Stimulated activated CD8-positive, alpha-beta memory T cell treated with anti-CD3 and anti-CD28 coated beads, Interleukin-4, amount 100 ng/mL, for 48 hours (primary cell): ENCODE measurements at regions not wholly inside any gene's neighbourhood (a gene's known extent, or its start where the extent isn't known, plus 50 kb on each side); places are given as distances from the start of the nearest gene placed in this dataset.
"Not testable (repeated sequence)": the region's sequence is repeated elsewhere in the genome, so short reads cannot be mapped to it uniquely, and the experiment has no call there.

Experiments used
- DNase-seq: peaks from one replicate; pipeline ENCODE4 v3.0.0-alpha.2; 2020

DNA sequence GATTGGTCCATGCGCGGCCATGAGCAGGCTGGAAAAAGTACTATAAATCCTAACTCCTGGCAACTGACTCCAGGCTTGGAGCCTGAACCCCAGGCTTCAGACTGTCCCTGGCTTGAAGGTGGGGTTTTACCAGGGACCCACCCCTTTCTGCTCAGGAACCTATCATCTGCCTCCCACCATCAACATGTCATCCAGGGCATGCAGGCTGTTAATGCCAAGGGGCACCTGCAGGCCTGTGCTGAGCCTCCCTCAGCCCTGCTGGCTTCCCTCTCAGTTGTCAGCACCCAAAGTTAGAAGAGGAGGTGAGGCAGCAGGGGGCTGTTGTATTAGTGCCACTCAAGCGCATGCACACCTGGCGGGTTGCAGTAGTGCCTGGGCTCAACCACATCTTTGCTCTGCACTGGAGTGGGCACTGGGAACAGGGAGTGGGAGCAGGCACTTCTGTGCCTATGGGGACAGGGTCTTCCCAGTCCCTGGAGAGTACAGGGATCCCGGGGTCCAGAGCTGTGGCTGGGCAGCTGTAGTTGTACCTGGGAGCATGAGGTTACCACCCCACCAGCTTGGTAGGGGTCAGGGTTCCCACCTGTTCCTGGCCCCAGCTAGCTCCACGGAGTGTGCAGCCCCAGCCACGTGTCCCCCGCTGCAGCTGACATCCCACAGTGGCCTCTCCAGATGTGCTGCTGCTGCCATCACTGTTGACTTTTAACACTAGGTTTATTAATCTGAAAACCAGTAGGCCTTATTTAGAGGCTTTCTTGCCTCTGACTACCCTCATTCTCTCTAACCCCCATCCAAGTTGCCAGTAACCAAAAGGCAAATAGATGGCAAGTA lies 306.2 kb upstream of the RIOK2 start:
- no peak for DNase-seq

DNA sequence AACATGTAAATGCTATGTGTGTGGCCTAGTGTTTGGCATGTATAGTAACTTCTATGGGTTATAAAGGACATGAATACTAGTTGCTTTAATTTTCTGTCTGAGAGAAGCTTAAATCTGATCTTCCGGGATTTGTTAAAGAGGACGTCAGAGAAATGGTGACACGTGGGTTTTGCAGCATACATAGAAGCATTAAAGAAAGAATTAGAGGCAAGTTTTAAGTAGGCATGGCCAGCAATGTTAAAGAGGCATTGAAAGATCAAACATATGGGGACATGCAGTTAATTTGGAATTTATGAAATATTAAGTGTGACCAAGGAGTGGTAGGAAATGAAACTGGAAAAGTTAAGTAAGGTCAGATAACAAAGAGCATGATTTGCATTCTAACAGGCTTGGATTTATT lies 311.4 kb upstream of the RIOK2 start:
- no peak for DNase-seq

DNA sequence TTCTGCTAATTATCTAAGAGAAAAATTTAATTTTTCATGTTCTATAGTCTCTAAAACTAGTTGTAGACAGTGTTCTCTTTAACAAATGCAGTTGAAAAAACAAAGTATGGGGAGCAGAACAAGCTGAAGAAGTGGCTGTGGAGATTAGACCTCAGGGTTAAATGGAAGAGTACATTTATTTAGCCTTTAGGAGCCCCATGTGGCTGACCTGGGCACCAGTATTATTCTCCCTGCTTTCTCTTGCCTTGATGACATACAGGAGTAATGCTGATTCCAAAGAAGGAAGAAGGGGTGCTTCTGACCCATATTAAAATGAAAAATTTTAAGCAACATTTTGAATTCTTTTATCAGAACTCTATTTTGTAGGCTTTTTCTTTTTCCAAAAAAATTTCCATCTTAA lies 312.3 kb upstream of the RIOK2 start:
- DNase-seq, result no peak

DNA sequence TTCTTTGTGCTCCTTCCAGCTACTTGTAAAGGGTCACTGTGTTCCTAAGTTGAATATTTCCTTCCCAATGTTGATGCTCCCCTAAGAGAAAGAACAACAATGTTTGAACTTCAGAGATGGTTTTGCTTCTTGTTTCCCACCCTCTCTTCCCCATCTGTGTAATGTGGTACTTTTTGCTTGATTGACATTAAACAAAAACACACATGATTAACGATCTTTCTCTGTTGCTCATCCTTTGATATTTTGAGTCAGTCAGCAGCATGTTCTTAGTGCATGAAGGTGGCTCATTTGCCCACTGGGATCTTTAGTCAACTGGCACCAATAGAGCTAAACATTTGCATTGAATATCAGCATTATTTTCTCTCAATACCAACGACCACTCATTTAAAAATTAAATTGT lies 313.0 kb upstream of the RIOK2 start:
- no peak for DNase-seq

DNA sequence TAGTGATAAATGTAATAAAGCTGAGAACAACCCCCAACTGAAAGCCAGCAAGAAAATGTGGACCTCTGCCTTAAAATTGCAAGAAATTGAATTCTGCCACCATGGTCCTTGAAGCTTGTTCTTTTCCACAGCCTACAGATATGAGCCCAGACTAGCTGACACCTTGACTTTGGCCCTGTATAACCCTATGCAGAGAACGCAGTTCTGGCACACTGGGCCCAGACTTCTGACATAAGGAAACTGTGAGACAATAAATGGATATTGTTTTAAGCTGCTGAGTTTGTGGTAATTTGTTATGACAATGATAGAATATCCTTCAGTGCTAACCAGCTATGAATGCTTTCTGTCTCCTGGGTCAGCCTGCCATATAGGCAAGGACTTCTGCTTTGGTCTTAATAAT lies 315.6 kb upstream of the RIOK2 start:
- DNase-seq, result no peak

DNA sequence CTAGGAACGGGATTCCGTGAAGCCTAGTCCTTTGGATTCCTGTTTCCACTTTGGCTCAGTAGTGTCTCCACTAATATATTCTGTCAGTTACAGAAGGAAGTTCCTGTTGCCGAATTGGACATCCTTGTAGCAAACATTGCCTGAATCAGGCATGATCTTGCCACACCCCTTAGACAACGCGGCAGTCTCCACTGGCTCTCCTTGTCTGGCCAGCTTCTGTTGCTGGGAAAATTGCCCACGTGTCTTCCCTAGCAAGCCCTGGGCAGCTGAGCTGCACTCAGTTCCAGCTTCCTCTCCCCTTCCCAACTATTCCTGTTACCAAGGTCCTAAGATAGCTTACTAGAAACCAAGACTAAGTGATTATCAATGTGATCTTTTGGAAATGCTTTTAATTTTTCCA lies 316.6 kb upstream of the RIOK2 start:
- DNase-seq, result no peak

DNA sequence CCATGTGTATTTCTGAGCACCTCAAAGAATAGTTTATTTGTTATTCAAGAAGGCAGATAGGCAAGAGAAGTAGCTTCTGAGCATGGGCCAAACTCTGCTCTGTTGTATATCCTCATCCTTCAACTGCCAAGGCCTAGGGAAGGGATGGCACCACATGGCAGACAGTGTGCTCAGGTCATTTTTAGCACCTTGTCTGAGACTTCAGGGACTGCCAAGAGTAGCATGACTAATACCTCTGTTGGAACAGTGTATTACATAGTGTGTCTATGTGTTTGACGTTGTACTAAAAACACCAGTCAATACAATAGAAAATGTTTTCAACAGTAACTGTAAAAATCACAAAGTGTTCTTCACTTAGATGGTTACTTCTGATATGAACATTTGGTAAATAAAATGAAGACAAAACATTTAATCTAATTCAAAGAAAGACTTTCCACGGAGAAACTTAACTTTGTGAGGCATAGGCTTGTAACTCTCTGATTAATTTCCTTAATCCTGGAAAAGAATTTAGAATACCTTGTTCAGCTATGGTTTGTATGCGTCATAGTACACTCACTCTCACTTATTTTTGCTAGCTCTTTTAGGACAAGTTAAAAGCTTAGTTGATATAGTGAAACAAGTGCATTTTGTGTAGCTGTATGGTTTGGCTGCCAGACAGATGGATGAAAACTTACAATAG lies 318.4 kb upstream of the RIOK2 start:
- DNase-seq, result no peak

DNA sequence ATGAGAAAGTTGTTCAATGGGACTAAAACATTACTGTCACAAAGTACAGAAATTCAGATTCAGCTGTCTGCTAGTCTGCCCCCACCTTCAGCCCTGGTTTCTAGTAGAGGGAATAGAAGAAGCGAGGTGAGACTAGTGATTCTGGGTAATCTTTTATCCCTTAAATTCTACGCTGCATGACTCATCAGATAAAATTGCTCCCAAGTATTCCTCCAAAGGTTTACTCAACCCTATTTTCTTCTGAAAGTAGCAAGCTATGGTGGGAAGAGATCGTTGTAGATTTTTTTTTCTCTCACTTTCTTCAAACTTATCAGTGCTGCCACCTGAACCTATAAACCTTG lies 318.9 kb upstream of the RIOK2 start:
- DNase-seq, result no peak

DNA sequence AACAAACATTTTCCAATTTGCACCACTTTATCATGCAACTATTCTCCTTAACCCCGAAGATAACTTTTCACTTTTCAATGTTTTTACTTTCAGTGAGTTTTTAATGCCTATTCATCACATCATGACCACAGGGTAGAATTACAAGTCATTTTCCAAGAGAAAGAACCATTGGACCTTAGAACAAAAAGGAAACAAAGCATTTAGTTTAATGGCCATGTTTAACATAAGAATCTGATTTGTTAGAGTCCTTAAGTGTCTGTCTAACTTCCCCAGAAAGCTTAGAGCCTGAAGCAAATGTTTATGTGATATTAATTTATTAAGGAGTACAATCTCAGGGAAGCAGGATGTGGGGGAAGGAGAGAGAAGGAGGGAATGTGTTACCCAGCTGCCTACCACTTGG lies 325.8 kb upstream of the RIOK2 start:
- DNase-seq, result no peak

DNA sequence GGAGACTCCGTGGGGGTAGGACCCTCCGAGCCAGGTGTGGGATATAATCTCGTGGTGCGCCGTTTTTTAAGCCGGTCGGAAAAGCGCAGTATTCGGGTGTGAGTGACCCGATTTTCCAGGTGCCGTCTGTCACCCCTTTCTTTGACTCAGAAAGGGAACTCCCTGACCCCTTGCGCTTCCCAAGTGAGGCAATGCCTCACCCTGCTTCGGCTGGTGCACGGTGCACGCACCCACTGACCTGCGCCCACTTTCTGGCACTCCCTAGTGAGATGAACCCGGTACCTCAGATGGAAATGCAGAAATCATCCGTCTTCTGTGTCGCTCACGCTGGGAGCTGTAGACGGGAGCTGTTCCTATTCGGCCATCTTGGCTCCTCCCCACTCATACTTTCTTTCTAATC lies 336.5 kb upstream of the RIOK2 start:
- DNase-seq, result not testable (repeated sequence)

DNA sequence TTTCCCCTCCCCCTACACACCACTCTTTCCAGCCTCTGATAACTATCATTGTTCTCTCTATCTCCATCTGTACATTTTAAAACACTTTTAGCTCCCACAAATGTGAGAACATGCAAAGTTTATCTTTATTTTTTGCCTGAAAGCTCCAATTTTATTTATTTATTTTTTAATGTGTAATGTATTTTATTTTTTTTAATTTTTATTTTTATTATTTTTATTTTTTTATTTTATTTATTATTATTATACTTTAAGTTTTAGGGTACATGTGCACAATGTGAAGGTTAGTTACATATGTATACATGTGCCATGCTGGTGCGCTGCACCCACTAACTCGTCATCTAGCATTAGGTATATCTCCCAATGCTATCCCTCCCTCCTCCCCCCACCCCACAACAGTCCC lies 340.3 kb upstream of the RIOK2 start:
- DNase-seq, result not testable (repeated sequence)

DNA sequence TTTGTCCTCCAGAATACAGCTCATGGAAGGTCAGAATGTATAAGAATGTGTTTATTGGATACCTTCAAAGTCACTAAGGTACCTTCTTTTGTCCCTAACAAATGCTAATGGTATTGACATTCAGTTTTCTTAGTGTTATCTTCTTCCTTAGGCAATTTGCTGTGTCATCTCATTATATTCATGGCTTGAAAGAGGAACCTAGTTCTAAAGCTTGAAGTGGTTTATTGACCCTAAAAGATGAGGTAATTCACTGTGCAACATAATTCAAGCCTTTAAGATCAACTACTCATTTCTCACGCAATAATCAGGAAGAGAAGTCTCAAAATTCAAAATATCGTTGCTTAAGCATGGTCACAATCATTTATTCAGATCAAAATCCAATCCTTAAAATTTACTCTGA lies 342.7 kb upstream of the RIOK2 start:
- no peak for DNase-seq

DNA sequence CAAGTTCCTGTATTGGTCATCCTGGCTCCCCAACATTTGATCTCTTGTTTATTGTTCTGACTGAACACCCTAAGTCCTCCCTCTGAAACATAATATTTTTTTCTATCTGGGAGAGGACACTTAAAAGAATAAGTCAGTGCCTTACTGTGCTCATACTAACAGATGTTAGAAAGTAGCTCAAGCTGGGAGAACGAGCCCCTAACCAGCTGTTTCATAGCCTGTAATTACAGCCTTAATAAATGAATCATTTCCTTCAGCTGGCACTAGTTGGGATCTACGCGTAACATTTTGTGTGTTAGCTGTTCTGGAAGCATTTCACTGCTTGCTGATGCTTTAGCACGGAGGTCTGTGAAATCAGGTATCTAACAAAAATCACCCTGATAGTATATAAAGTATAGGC lies 345.9 kb upstream of the RIOK2 start:
- no peak for DNase-seq

DNA sequence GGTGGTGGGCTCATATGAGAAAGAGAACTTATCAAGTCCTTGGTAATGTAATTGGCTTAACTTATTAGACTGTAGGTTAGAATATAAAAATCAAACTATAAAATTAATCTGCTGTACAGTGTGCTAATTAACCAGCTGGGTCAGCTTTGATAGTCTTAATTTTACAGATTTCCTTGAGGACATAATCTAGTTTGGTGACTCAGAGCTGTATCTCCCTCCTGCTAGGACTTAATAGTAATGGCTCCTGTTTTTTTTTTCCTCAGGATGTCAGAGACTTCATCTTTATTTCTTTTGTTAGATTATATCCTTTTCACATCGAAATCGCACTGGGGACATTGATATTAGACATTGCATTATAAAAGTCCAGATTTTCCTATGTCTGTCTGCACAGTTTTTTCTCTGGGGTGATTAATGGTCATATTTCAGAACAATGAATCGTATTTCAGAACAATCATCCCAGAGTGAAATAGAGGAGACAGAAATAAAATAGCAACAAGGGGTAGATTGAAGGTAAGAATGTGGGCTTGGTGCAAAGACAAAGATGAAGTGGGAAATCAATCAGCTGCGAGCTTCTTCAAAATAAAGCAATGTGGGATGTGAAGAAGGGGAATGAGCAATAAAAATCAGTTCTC lies 346.4 kb upstream of the RIOK2 start:
- DNase-seq, result no peak

DNA sequence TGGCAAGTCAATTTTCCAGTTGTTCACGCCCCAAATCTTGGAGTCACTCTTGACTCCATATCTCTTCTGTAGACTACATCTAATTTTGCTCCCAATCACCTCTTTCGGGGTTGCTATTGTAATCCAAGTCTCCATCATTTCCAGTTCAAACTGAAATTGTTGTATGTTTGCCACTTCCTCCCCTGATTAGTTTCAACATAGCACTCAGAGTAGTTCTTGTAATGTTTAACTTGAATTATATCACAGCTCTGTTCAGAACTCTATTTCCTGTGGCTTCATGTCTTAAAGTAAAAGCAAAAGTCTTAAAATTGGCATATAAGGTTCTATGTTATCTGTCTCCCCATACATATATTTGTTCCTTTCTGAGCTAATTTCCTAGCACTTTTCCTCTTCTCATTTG lies 348.5 kb upstream of the RIOK2 start:
- DNase-seq, result no peak

DNA sequence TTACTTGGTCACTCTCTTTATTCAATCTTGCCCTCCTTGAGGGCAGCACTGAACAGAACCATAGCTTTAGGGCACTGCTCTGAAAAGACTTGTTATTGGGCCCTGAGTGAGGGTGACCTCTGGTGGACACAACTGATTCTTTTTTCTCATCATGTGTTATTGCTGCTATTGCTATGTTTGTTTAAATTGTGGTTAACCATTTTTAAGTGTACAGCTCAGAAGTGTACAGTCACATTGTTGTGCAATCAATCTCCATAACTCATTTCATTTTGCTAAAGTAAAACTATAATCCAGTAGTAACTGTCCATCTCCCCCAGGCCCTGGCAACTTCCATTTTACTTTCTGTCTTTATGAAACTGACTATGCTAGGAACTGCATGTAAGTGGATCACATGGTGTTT lies 351.1 kb upstream of the RIOK2 start:
- no peak for DNase-seq

DNA sequence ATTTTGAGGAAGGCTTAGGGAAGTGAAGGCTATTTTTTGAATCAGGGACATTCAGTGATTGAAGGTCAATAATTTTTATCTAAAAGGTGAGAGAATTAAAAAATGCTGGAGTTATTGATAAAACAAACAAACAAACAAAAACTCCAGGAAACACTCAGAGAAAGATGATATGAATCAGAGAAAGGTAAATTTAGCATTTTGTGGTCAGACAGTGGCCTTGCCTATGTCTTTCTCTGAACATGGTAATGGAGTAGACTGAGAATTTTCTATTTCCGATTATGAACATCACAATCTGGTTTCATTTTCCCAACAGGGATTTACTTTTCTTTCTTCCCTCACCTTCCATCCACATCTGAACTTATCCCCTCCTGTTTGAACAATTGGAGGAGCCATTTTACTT lies 353.6 kb upstream of the RIOK2 start:
- DNase-seq, result no peak

DNA sequence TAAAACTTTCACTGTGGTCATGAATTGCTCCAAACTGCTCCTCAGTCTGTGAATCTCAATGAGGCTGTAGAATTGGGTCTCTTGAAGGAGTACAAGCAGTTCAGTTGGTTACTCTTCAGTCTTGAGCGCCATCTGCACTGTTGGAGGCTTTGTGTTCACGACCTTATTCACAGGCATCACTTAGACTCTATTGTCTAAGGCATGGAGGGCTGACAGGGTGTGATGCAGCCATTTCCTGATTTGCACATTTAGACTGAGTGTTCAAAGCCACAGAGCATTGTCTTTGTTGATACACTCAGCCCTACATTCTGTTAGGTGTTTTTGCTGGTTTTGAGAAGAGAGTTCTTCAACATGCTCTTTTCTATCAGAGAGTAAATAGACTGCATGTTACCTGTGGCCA lies 355.9 kb upstream of the RIOK2 start:
- DNase-seq, result no peak

DNA sequence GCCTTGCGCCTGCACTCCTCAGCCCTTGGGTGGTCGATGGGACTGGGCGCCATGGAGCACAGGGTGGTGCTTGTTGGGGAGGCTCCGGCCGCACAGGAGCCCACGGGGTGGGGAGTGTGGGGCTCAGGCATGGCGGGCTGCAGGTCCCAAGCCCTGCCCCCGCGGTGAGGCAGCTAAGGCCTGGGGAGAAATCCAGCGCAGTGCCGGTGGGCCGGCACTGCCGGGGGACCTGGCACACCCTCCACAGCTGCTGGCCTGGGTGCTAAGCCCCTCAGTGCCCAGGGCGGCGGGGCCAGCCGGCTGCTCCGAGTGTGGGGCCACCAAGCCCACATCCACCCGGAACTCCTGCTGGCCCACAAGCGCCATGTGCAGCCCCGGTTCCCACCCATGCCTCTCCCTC lies 358.8 kb upstream of the RIOK2 start:
- DNase-seq, result no peak

DNA sequence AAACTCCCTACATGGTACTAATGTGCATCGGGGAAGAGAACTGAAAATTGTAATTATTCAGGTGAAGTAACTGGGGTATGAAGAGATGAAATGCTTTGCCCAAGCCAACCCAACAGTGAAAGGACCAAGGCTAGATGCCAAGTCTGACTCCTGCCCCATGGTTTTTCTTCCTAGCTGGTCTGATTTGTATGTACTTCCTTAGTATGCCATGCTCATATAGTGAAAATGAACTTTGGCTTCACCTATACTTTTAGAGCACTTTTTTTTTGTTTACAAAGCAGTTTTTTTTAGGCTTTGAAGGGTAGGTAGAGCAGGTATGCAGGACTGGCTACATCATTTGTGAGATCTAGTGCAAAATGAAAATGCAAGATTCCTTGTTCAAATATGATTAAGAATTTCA lies 359.4 kb upstream of the RIOK2 start:
- no peak for DNase-seq

DNA sequence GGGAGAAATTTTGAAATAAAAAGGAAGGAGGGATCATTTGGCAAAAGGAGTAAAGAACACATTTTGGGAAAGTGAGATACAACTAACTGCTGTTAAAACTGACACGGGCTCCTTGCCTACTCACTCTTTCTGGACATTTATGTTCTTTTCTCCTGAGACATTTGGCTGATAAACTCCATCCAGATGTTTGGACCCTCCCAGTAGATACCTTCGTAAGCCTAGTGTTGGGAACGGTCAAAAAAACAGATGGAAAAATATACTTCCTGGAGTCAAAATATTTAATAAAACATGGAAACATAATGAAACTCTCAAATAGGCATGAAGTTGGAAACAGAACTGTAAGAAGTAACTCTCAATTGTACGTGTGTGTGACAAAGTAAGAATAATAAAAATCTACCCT lies 360.1 kb upstream of the RIOK2 start:
- DNase-seq, result no peak

DNA sequence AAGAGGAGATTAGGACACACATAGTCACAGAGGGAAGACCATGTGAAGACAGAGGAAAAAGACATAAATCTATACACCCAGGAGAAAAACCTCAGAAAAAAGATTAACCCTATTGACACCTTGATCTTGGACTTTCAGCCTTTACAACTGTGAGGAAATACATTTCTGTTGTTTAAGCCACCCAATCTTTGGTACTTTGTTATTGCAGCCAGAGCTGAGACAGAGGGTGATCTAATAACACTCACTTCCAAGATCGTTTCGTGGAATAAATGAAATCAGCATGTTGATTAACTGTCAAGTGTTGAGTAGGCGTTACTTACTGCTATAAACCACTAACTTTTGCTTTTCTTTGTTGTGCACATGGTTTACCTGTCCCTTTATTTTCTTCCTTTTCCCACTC lies 361.2 kb upstream of the RIOK2 start:
- DNase-seq, result no peak

DNA sequence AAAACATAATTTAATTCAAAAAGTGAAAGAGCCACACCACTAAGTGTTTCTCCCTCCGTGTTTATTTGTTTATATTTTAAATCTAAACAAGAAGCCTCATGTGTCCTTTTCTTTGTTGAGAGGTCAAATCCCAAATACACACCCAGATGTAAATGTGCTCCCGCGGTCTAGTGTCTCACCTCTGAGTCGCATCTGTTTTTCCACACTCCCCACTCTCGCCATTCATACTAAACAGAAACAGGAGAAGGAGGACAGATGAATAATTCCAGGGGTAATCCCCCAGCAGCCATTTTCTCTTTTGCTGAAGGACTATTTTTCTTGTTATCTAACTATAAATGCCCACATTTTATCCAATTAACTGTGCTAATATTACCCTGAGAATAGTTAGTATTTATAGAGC lies 361.6 kb upstream of the RIOK2 start:
- no peak for DNase-seq

DNA sequence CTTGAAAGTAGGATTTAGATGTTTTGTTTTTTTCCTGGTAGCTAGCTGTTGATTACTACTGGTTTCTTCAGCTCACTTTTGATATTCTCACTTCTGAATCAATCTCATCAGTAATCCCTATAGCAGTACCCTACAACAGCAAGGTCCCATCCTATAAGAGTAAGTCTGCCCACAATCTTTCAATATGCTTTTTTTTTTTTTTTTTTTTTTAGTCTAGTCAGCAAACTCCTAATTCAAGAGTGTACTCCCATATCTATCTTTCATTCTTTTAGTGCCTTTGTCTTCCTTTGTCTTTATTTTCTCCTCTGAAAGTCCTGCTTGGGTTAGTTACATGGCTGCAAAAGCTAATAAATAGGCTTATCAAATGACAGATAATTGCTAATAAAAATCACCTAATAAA lies 362.4 kb upstream of the RIOK2 start:
- DNase-seq, result no peak
